Natural killer cell (primary cell): ENCODE measurements at regions not wholly inside any gene's neighbourhood (a gene's known extent, or its start where the extent isn't known, plus 50 kb on each side); places are given as distances from the start of the nearest gene placed in this dataset.

Experiments
- ATAC-seq, 3 donors: fragments of 150-1000 bp in 2 of 3; fragments of 200-7000 bp in 1 of 3; cut with Tn5 transposase; 1 replicate in 1 of 3; 2 replicates in 2 of 3; pipeline ENCODE4 v1.10.0; 2021; ENCODE audit warnings: mild to moderate bottlenecking in 2 of 3, moderate library complexity in 2 of 3
- DNase-seq, 2 donors: peaks; one replicate each; pipeline versions ENCODE4 v3.0.0 to v3.0.0-alpha.2; 2013 to 2021; ENCODE audit warnings: mixed read lengths in 1 of 2
- H3K27ac ChIP-seq: one replicate; pipeline ENCODE4 v1.5.1; 2013; ENCODE audit warnings: mild to moderate bottlenecking, low read length
- H3K27me3 ChIP-seq: one replicate; pipeline ENCODE4 v1.6.1; 2013; ENCODE audit warnings: low read length; ENCODE audit not compliant: control insufficient read depth, insufficient read depth
- H3K36me3 ChIP-seq: one replicate; pipeline ENCODE4 v1.6.1; 2013; ENCODE audit warnings: low read length; ENCODE audit not compliant: control insufficient read depth, insufficient read depth
- H3K4me1 ChIP-seq: one replicate; pipeline ENCODE4 v1.6.1; 2013; ENCODE audit warnings: low read length; ENCODE audit not compliant: control insufficient read depth, insufficient read depth
- H3K4me3 ChIP-seq: one replicate; pipeline ENCODE4 v1.5.1; 2013; ENCODE audit warnings: low read length
- H3K9me3 ChIP-seq: one replicate; pipeline ENCODE4 v1.6.1; 2013; ENCODE audit warnings: low read length; ENCODE audit not compliant: control insufficient read depth, insufficient read depth
- H3K27ac Mint-ChIP-seq, 2 donors: one replicate each; pipeline ENCODE4 v1.8.0; 2022; ENCODE audit warnings: mild to moderate bottlenecking in 2 of 2, mixed read lengths in 2 of 2, moderate library complexity in 1 of 2
- H3K27me3 Mint-ChIP-seq, 2 donors: one replicate each; pipeline ENCODE4 v1.8.0; 2022; ENCODE audit warnings: low read depth in 2 of 2, mixed read lengths in 2 of 2
- H3K36me3 Mint-ChIP-seq: one replicate; pipeline ENCODE4 v1.8.0; 2022; ENCODE audit warnings: mixed read lengths
- H3K4me1 Mint-ChIP-seq, 2 donors: one replicate each; pipeline ENCODE4 v1.8.0; 2022; ENCODE audit warnings: mixed read lengths in 2 of 2
- H3K4me3 Mint-ChIP-seq: one replicate; pipeline ENCODE4 v1.8.0; 2022; ENCODE audit warnings: mild to moderate bottlenecking, moderate library complexity, mixed read lengths
- H3K9me3 Mint-ChIP-seq, 2 donors: one replicate each; pipeline ENCODE4 v1.8.0; 2022; ENCODE audit warnings: mixed read lengths in 2 of 2
- WGBS: methylation state at CpG from one replicate; pipeline ENCODE4 v1.1.7; 2013; ENCODE audit warnings: missing lambda C conversion rate; ENCODE audit not compliant: insufficient coverage; 5-methylcytosine and 5-hydroxymethylcytosine counted together
- intact Hi-C: fragments of 100-400 bp; cut with micrococcal nuclease; formaldehyde crosslinking; loops from one replicate; pipeline ENCODE4 v1.14.2; 2022
- TF ChIP-seq, protein P1 (sequence below): fragments of 200-600 bp; IDR thresholded peaks from one replicate; pipeline ENCODE4 v1.8.0; 2022; ENCODE audit warnings: antibody characterized with exemption

DNA sequence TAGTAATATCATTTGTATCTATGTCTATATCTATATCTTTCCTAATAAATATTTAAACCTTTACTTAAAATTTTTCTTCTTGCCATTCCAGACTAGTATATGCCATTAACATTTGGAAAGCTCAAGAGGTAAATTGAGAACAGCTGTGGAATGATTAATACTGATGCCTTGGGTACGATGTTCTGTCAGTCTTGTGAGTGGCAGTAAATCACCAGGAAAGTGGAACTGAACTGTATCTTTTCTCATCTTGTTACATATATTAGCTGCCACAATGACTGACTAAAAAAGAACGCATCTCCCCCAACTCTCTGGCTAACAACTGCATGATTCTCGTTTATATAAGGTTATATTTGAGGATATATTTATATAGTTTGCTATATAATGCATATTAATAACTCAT is 137.0 kb upstream of the ASCC3 start:
- no CpG with 5 or more reads among the region's 3 CpGs for WGBS
- no peak for ATAC-seq
- DNase-seq, result no peak
- Histone ChIP-seq H3K27me3 (no peaks in the 10 kb centered on the region), H3K36me3 (no peaks in the 10 kb centered on the region), H3K4me3 (no peak overlapping the region), H3K9me3 (peaks cover 8% of the 10 kb centered on the region), H3K27ac (no peak overlapping the region), H3K4me1 (no peaks in the 10 kb centered on the region)
- Mint-ChIP-seq H3K4me1 (no peaks in the 10 kb centered on the region), H3K9me3 (peaks cover 10 to 16% of the 10 kb centered on the region in 2 donors), H3K27me3 (no peaks in the 10 kb centered on the region), H3K4me3 (no peak overlapping the region), H3K36me3 (no peaks in the 10 kb centered on the region), H3K27ac (no peak overlapping the region)
- TF ChIP-seq, protein P1, sequence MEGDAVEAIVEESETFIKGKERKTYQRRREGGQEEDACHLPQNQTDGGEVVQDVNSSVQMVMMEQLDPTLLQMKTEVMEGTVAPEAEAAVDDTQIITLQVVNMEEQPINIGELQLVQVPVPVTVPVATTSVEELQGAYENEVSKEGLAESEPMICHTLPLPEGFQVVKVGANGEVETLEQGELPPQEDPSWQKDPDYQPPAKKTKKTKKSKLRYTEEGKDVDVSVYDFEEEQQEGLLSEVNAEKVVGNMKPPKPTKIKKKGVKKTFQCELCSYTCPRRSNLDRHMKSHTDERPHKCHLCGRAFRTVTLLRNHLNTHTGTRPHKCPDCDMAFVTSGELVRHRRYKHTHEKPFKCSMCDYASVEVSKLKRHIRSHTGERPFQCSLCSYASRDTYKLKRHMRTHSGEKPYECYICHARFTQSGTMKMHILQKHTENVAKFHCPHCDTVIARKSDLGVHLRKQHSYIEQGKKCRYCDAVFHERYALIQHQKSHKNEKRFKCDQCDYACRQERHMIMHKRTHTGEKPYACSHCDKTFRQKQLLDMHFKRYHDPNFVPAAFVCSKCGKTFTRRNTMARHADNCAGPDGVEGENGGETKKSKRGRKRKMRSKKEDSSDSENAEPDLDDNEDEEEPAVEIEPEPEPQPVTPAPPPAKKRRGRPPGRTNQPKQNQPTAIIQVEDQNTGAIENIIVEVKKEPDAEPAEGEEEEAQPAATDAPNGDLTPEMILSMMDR, result no peak
- intact Hi-C loops, result no loop called here

DNA sequence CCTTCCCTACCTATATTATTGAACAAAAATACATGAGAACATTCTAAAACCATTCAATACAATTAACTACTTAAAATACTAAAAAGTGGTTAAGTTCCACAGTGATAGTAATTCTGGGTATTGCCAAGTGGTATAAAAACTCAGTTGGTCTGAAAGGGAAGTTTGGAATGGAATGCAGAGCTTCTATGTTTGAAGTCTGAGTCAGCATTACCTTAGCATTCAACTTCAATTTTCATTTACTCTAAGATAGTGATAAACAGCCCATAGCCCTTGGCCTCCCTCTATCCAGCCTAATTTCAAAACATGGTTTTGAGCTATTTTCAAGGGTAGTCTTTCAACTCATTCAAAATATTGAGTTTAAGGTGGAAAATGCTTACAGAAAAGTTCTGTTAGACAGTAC is 140.4 kb upstream of the ASCC3 start:
- Histone ChIP-seq H3K4me3 (no peak overlapping the region), H3K4me1 (no peaks in the 10 kb centered on the region), H3K36me3 (no peaks in the 10 kb centered on the region), H3K27me3 (no peaks in the 10 kb centered on the region), H3K9me3 (peaks cover 8% of the 10 kb centered on the region), H3K27ac (no peak overlapping the region)
- TF ChIP-seq, protein P1, result no peak
- Mint-ChIP-seq H3K36me3 (peaks cover 6% of the 10 kb centered on the region), H3K4me1 (no peaks in the 10 kb centered on the region), H3K9me3 (peaks cover 13 to 23% of the 10 kb centered on the region in 2 donors), H3K27ac (no peak overlapping the region), H3K4me3 (no peak overlapping the region), H3K27me3 (no peaks in the 10 kb centered on the region)
- ATAC-seq (no peak), DNase-seq (no peak)
- intact Hi-C loops, result no loop called here

DNA sequence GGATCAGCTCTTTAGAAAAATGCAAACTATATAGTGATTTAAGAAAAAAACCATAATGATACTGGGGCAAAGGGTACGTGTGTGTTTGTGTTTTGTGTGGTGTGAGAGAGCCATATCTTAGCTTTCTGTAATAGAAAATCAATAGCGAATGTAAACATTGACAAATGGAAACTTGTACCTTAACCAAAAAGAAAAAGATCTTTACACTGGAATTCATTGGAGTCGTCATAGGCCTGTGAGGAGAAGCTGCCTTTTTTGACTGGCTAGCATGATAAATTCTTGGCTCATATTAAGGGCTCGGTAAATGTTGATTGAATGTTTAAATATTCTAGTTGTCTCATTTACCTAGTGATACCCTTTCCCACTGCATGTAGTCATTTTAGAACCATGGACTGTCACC is 161.8 kb upstream of the ASCC3 start:
- no peak overlapping the region for H3K27ac Mint-ChIP-seq
- ATAC-seq (no peak), DNase-seq (no peak)
- no peaks in the 10 kb centered on the region for H3K4me1 Mint-ChIP-seq
- Histone ChIP-seq H3K4me3 (no peak overlapping the region), H3K36me3 (no peaks in the 10 kb centered on the region), H3K27ac (no peak overlapping the region), H3K27me3 (no peaks in the 10 kb centered on the region), H3K9me3 (no peaks in the 10 kb centered on the region), H3K4me1 (no peaks in the 10 kb centered on the region)
- 78% methylated on average over 3 of the region's 4 CpGs for WGBS
- peaks cover 9 to 12% of the 10 kb centered on the region in 2 donors for H3K9me3 Mint-ChIP-seq
- H3K4me3 Mint-ChIP-seq, result no peak overlapping the region
- H3K36me3 Mint-ChIP-seq, result no peaks in the 10 kb centered on the region
- intact Hi-C loops, result no loop called here
- TF ChIP-seq, protein P1, result no peak
- H3K27me3 Mint-ChIP-seq, result no peaks in the 10 kb centered on the region

- no peak for DNase-seq
- intact Hi-C loops, result no loop called here
- peaks cover 14 to 24% of the 10 kb centered on the region in 2 donors for H3K9me3 Mint-ChIP-seq
- no peaks in the 10 kb centered on the region for H3K4me1 Mint-ChIP-seq
- no peak for ATAC-seq
- peaks cover 21% of the 10 kb centered on the region for H3K9me3 ChIP-seq
- H3K36me3 Mint-ChIP-seq, result no peaks in the 10 kb centered on the region
- H3K36me3 ChIP-seq, result no peaks in the 10 kb centered on the region
- 50% methylated on average over 1 of the region's 1 CpG for WGBS
- H3K27me3 ChIP-seq, result no peaks in the 10 kb centered on the region
- no peak overlapping the region for H3K27ac ChIP-seq
- H3K4me1 ChIP-seq, result no peaks in the 10 kb centered on the region
- no peak overlapping the region for H3K27ac Mint-ChIP-seq
- H3K27me3 Mint-ChIP-seq, result no peaks in the 10 kb centered on the region
- TF ChIP-seq, protein P1, result no peak
- no peak overlapping the region for H3K4me3 Mint-ChIP-seq
- H3K4me3 ChIP-seq, result no peak overlapping the region
Observed at GRCh38 chr6:101058296-101058695, 177.2 kb upstream of the ASCC3 start.
